HG03378 (cell line): ENCODE measurements at regions not wholly inside any gene's neighbourhood (a gene's known extent, or its start where the extent isn't known, plus 50 kb on each side); places are given as distances from the start of the nearest gene placed in this dataset.

Source experiments
- ATAC-seq: cut with Tn5 transposase; IDR thresholded peaks from one replicate; pipeline ENCODE4 v1.9.1; 2021; ENCODE audit warnings: mild to moderate bottlenecking, moderate library complexity; ENCODE audit not compliant: unreplicated experiment

- ATAC-seq, result no peak
Observed at GRCh38 chr18:10032331-10033015, 118.7 kb downstream of the VAPA start.

GRCh38 chr18:10033016-10033399, 119.2 kb downstream of the VAPA start:
- no peak for ATAC-seq

- ATAC-seq, result no peak
Observed at GRCh38 chr18:10035281-10035991, 121.6 kb downstream of the VAPA start.

- ATAC-seq, result no peak
Observed at GRCh38 chr18:10036479-10036878, 122.7 kb downstream of the VAPA start.

- no peak for ATAC-seq
Observed at GRCh38 chr18:10037181-10037580, 123.4 kb downstream of the VAPA start.

GRCh38 chr18:10038268-10038667, 124.5 kb downstream of the VAPA start:
- no peak for ATAC-seq

- no peak for ATAC-seq
Observed at GRCh38 chr18:10040287-10041011, 126.6 kb downstream of the VAPA start.

- no peak for ATAC-seq
Observed at GRCh38 chr18:10041180-10041579, 127.4 kb downstream of the VAPA start.

- ATAC-seq, result no peak
Observed at GRCh38 chr18:10042492-10042891, 128.7 kb downstream of the VAPA start.

GRCh38 chr18:10044054-10044453, 130.2 kb downstream of the VAPA start:
- no peak for ATAC-seq

GRCh38 chr18:10045296-10045891, 131.6 kb downstream of the VAPA start:
- ATAC-seq, result no peak

- no peak for ATAC-seq
Observed at GRCh38 chr18:10046178-10046807, 132.5 kb downstream of the VAPA start.

- ATAC-seq, result no peak
Observed at GRCh38 chr18:10047237-10047636, 133.4 kb downstream of the VAPA start.

GRCh38 chr18:10049747-10050146, 135.9 kb downstream of the VAPA start:
- ATAC-seq, result no peak

- no peak for ATAC-seq
Observed at GRCh38 chr18:10050956-10051355, 137.1 kb downstream of the VAPA start.

- ATAC-seq, result no peak
Observed at GRCh38 chr18:10051877-10052631, 138.2 kb downstream of the VAPA start.

GRCh38 chr18:10052871-10053270, 139.1 kb downstream of the VAPA start:
- no peak for ATAC-seq

GRCh38 chr18:10053861-10054260, 140.0 kb downstream of the VAPA start:
- no peak for ATAC-seq

GRCh38 chr18:10054366-10054765, 140.6 kb downstream of the VAPA start:
- ATAC-seq, result no peak

- ATAC-seq, result no peak
Observed at GRCh38 chr18:10055125-10055750, 141.4 kb downstream of the VAPA start.
